ENCODE measurements at regions not wholly inside any gene's neighbourhood (a gene's known extent, or its start where the extent isn't known, plus 50 kb on each side); places are given as distances from the start of the nearest gene placed in this dataset.

- Histone ChIP-seq H3K27me3 (ENCODE audit: control insufficient read depth, insufficient read depth, low read length) (no peaks in the 10 kb centered on the region), H3K4me3 (ENCODE audit: low read depth, low read length) (no peak overlapping the region), H3K4me1 (ENCODE audit: control insufficient read depth, insufficient read depth, low read length) (no peaks in the 10 kb centered on the region), H3K9ac (ENCODE audit: low read depth, low read length) (no peak overlapping the region), H3K36me3 (ENCODE audit: control insufficient read depth, insufficient read depth, low read length) (no peaks in the 10 kb centered on the region), H3K27ac (ENCODE audit: low read depth, low read length) (no peak overlapping the region), H3K9me3 (ENCODE audit: control insufficient read depth, insufficient read depth, low read length) (no peaks in the 10 kb centered on the region)
Observed at GRCh38 chr13:109418111-109418510, 368.3 kb downstream of the IRS2 start.

GRCh38 chr13:109416001-109416400 lies 370.4 kb downstream of the IRS2 start:
- Histone ChIP-seq H3K4me1 (ENCODE audit: control insufficient read depth, insufficient read depth, low read length) (0 out of 2 replicates have a peak, but pooled peaks cover 7% of the 10 kb centered on the region), H3K27ac (ENCODE audit: low read depth, low read length) (no peak overlapping the region), H3K27me3 (ENCODE audit: control insufficient read depth, insufficient read depth, low read length) (no peaks in the 10 kb centered on the region), H3K9me3 (ENCODE audit: control insufficient read depth, insufficient read depth, low read length) (no peaks in the 10 kb centered on the region), H3K4me3 (ENCODE audit: low read depth, low read length) (no peak overlapping the region), H3K36me3 (ENCODE audit: control insufficient read depth, insufficient read depth, low read length) (no peaks in the 10 kb centered on the region), H3K9ac (ENCODE audit: low read depth, low read length) (no peak overlapping the region)

GRCh38 chr13:109415057-109415456 lies 371.3 kb downstream of the IRS2 start:
- no peaks in the 10 kb centered on the region for H3K36me3 ChIP-seq (ENCODE audit: control insufficient read depth, insufficient read depth, low read length)
- H3K27ac ChIP-seq (ENCODE audit: low read depth, low read length): no peak overlapping the region
- no peaks in the 10 kb centered on the region for H3K9me3 ChIP-seq (ENCODE audit: control insufficient read depth, insufficient read depth, low read length)
- no peak overlapping the region for H3K9ac ChIP-seq (ENCODE audit: low read depth, low read length)
- no peak overlapping the region for H3K4me3 ChIP-seq (ENCODE audit: low read depth, low read length)
- H3K4me1 ChIP-seq (ENCODE audit: control insufficient read depth, insufficient read depth, low read length): 0 out of 2 replicates have a peak, but pooled peaks cover 7% of the 10 kb centered on the region
- no peaks in the 10 kb centered on the region for H3K27me3 ChIP-seq (ENCODE audit: control insufficient read depth, insufficient read depth, low read length)

GRCh38 chr13:109412283-109412901 lies 374.0 kb downstream of the IRS2 start:
- Histone ChIP-seq H3K27me3 (ENCODE audit: control insufficient read depth, insufficient read depth, low read length) (no peaks in the 10 kb centered on the region), H3K4me3 (ENCODE audit: low read depth, low read length) (no peak overlapping the region), H3K4me1 (ENCODE audit: control insufficient read depth, insufficient read depth, low read length) (0 out of 2 replicates have a peak, but pooled peaks cover 7% of the 10 kb centered on the region), H3K36me3 (ENCODE audit: control insufficient read depth, insufficient read depth, low read length) (no peaks in the 10 kb centered on the region), H3K9ac (ENCODE audit: low read depth, low read length) (no peak overlapping the region), H3K9me3 (ENCODE audit: control insufficient read depth, insufficient read depth, low read length) (no peaks in the 10 kb centered on the region), H3K27ac (ENCODE audit: low read depth, low read length) (no peak overlapping the region)

- Histone ChIP-seq H3K27me3 (ENCODE audit: control insufficient read depth, insufficient read depth, low read length) (no peaks in the 10 kb centered on the region), H3K9me3 (ENCODE audit: control insufficient read depth, insufficient read depth, low read length) (no peaks in the 10 kb centered on the region), H3K4me3 (ENCODE audit: low read depth, low read length) (no peak overlapping the region), H3K9ac (ENCODE audit: low read depth, low read length) (no peak overlapping the region), H3K4me1 (ENCODE audit: control insufficient read depth, insufficient read depth, low read length) (0 out of 2 replicates have a peak, but pooled peaks cover 7% of the 10 kb centered on the region), H3K27ac (ENCODE audit: low read depth, low read length) (no peak overlapping the region), H3K36me3 (ENCODE audit: control insufficient read depth, insufficient read depth, low read length) (no peaks in the 10 kb centered on the region)
Observed at GRCh38 chr13:109410868-109411267, 375.5 kb downstream of the IRS2 start.

GRCh38 chr13:109408591-109409382 lies 377.6 kb downstream of the IRS2 start:
- Histone ChIP-seq H3K27me3 (ENCODE audit: control insufficient read depth, insufficient read depth, low read length) (no peaks in the 10 kb centered on the region), H3K4me1 (ENCODE audit: control insufficient read depth, insufficient read depth, low read length) (0 out of 2 replicates have a peak, but pooled peaks cover 7% of the 10 kb centered on the region), H3K9me3 (ENCODE audit: control insufficient read depth, insufficient read depth, low read length) (no peaks in the 10 kb centered on the region), H3K4me3 (ENCODE audit: low read depth, low read length) (no peak overlapping the region), H3K36me3 (ENCODE audit: control insufficient read depth, insufficient read depth, low read length) (no peaks in the 10 kb centered on the region), H3K27ac (ENCODE audit: low read depth, low read length) (no peak overlapping the region), H3K9ac (ENCODE audit: low read depth, low read length) (no peak overlapping the region)

GRCh38 chr13:109406376-109406992 lies 379.9 kb downstream of the IRS2 start:
- H3K36me3 ChIP-seq (ENCODE audit: control insufficient read depth, insufficient read depth, low read length): no peaks in the 10 kb centered on the region
- no peaks in the 10 kb centered on the region for H3K9me3 ChIP-seq (ENCODE audit: control insufficient read depth, insufficient read depth, low read length)
- no peak overlapping the region for H3K9ac ChIP-seq (ENCODE audit: low read depth, low read length)
- H3K4me1 ChIP-seq (ENCODE audit: control insufficient read depth, insufficient read depth, low read length): no peaks in the 10 kb centered on the region
- H3K27me3 ChIP-seq (ENCODE audit: control insufficient read depth, insufficient read depth, low read length): no peaks in the 10 kb centered on the region
- no peak overlapping the region for H3K4me3 ChIP-seq (ENCODE audit: low read depth, low read length)
- no peak overlapping the region for H3K27ac ChIP-seq (ENCODE audit: low read depth, low read length)

GRCh38 chr13:109403012-109403421 lies 383.4 kb downstream of the IRS2 start:
- Histone ChIP-seq H3K4me1 (ENCODE audit: control insufficient read depth, insufficient read depth, low read length) (no peaks in the 10 kb centered on the region), H3K27ac (ENCODE audit: low read depth, low read length) (no peak overlapping the region), H3K27me3 (ENCODE audit: control insufficient read depth, insufficient read depth, low read length) (no peaks in the 10 kb centered on the region), H3K36me3 (ENCODE audit: control insufficient read depth, insufficient read depth, low read length) (no peaks in the 10 kb centered on the region), H3K9ac (ENCODE audit: low read depth, low read length) (no peak overlapping the region), H3K4me3 (ENCODE audit: low read depth, low read length) (no peak overlapping the region), H3K9me3 (ENCODE audit: control insufficient read depth, insufficient read depth, low read length) (no peaks in the 10 kb centered on the region)

GRCh38 chr13:109401891-109402290 lies 384.5 kb downstream of the IRS2 start:
- H3K4me3 ChIP-seq (ENCODE audit: low read depth, low read length): no peak overlapping the region
- no peaks in the 10 kb centered on the region for H3K36me3 ChIP-seq (ENCODE audit: control insufficient read depth, insufficient read depth, low read length)
- H3K27ac ChIP-seq (ENCODE audit: low read depth, low read length): no peak overlapping the region
- H3K9ac ChIP-seq (ENCODE audit: low read depth, low read length): no peak overlapping the region
- H3K4me1 ChIP-seq (ENCODE audit: control insufficient read depth, insufficient read depth, low read length): no peaks in the 10 kb centered on the region
- H3K27me3 ChIP-seq (ENCODE audit: control insufficient read depth, insufficient read depth, low read length): no peaks in the 10 kb centered on the region
- H3K9me3 ChIP-seq (ENCODE audit: control insufficient read depth, insufficient read depth, low read length): no peaks in the 10 kb centered on the region

GRCh38 chr13:109401307-109401706 lies 385.1 kb downstream of the IRS2 start:
- H3K9me3 ChIP-seq (ENCODE audit: control insufficient read depth, insufficient read depth, low read length): no peaks in the 10 kb centered on the region
- no peak overlapping the region for H3K9ac ChIP-seq (ENCODE audit: low read depth, low read length)
- H3K27ac ChIP-seq (ENCODE audit: low read depth, low read length): no peak overlapping the region
- no peaks in the 10 kb centered on the region for H3K27me3 ChIP-seq (ENCODE audit: control insufficient read depth, insufficient read depth, low read length)
- H3K36me3 ChIP-seq (ENCODE audit: control insufficient read depth, insufficient read depth, low read length): no peaks in the 10 kb centered on the region
- H3K4me3 ChIP-seq (ENCODE audit: low read depth, low read length): no peak overlapping the region
- no peaks in the 10 kb centered on the region for H3K4me1 ChIP-seq (ENCODE audit: control insufficient read depth, insufficient read depth, low read length)

Measured in HUES48 (cell line).